DND-41 (cell line): ENCODE measurements at regions not wholly inside any gene's neighbourhood (a gene's known extent, or its start where the extent isn't known, plus 50 kb on each side); places are given as distances from the start of the nearest gene placed in this dataset.

ENCODE experiments used
- ATAC-seq: fragments of 200-7000 bp; cut with Tn5 transposase; 3 replicates; pipeline ENCODE4 v1.9.1; 2021; ENCODE audit warnings: low read depth; ENCODE audit not compliant: insufficient read depth
- DNase-seq: peaks from one replicate; pipeline ENCODE4 v3.0.0-alpha.2; 2020
- H2AFZ ChIP-seq: 2 replicates; pipeline ENCODE4 v1.6.0; 2012; ENCODE audit warnings: low read depth, low read length
- H3K27ac ChIP-seq: 2 replicates; pipeline ENCODE4 v1.5.1; 2012; ENCODE audit warnings: low read length, inconsistent platforms
- H3K27me3 ChIP-seq: fragments of 200-600 bp; sonication (generic); 2 replicates; pipeline ENCODE4 v1.6.0; 2012; ENCODE audit warnings: low read length, mild to moderate bottlenecking, inconsistent platforms; ENCODE audit not compliant: insufficient read depth, poor library complexity
- H3K36me3 ChIP-seq: 2 replicates; pipeline ENCODE4 v1.5.1; 2012; ENCODE audit warnings: low read length, inconsistent platforms; ENCODE audit not compliant: insufficient read depth
- H3K4me1 ChIP-seq: 2 replicates; pipeline ENCODE4 v1.5.1; 2012; ENCODE audit warnings: mild to moderate bottlenecking, low read length; ENCODE audit not compliant: insufficient read depth
- H3K4me2 ChIP-seq: 2 replicates; pipeline ENCODE4 v1.6.0; 2012; ENCODE audit warnings: mild to moderate bottlenecking, moderate library complexity, low read length, inconsistent platforms; ENCODE audit not compliant: insufficient read depth
- H3K4me3 ChIP-seq, 2 experiments: fragments of 200-600 bp in 1 of 2; shearing (Covaris generic) in 1 of 2; 2 replicates each; pipeline ENCODE4 v1.5.1; 2012 to 2016; ENCODE audit warnings: inconsistent platforms in 2 of 2, low read length in 2 of 2, mild to moderate bottlenecking in 2 of 2, low read depth in 1 of 2, moderate library complexity in 1 of 2
- H3K79me2 ChIP-seq: 2 replicates; pipeline ENCODE4 v1.6.0; 2012; ENCODE audit warnings: low read length, inconsistent platforms; ENCODE audit not compliant: insufficient read depth
- H3K9ac ChIP-seq: 2 replicates; pipeline ENCODE4 v1.6.0; 2012; ENCODE audit warnings: low read depth, mild to moderate bottlenecking, inconsistent platforms, low read length, moderate library complexity
- H3K9me3 ChIP-seq: 2 replicates; pipeline ENCODE4 v1.5.1; 2012; ENCODE audit warnings: low read length, moderate library complexity, mild to moderate bottlenecking, inconsistent platforms; ENCODE audit not compliant: insufficient read depth, severe bottlenecking
- H4K20me1 ChIP-seq: 2 replicates; pipeline ENCODE4 v1.6.0; 2012; ENCODE audit warnings: low read length; ENCODE audit not compliant: insufficient read depth
- CTCF ChIP-seq: IDR thresholded peaks from 2 replicates; pipeline ENCODE4 v1.5.1; 2012; ENCODE audit warnings: borderline replicate concordance, low read length, moderate library complexity, mild to moderate bottlenecking; ENCODE audit not compliant: poor library complexity, severe bottlenecking; ENCODE audit errors: extremely low read depth
- EZH2 ChIP-seq: IDR thresholded peaks from 3 replicates; pipeline ENCODE4 v1.6.1; 2012; ENCODE audit warnings: borderline replicate concordance, low read depth, mild to moderate bottlenecking, moderate library complexity, low read length, inconsistent platforms; ENCODE audit not compliant: severe bottlenecking

DNA sequence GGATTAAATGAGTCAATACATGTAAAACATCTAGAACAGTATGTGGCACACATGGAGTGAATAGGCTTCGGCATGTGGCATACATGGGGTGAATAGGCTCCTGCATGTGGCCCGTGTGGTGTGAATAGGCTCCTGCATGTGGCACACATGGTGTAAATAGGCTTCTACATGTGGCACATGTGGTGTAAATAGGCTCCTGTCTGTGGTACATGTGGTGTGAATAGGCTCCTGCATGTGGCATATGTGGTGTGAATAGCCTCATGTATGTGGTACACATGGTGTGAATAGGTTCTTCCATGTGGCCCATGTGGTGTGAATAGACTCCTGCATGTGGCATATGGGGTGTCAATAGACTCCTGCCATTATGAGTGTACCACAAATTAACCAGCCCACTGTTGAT, 219.1 kb upstream of the KIRREL3 start:
- Histone ChIP-seq H3K9ac (no peak overlapping the region), H4K20me1 (no peaks in the 10 kb centered on the region), H3K27me3 (peaks cover 4% of the 10 kb centered on the region), H3K4me3 (no peak overlapping the region), H3K4me2 (no peak overlapping the region), H3K79me2 (no peaks in the 10 kb centered on the region), H3K4me1 (no peaks in the 10 kb centered on the region), H3K9me3 (no peaks in the 10 kb centered on the region), H3K36me3 (no peaks in the 10 kb centered on the region), H2AFZ (no peak overlapping the region), H3K27ac (no peak overlapping the region)
- TF ChIP-seq EZH2, result no peak
- TF ChIP-seq CTCF, result no peak
- ATAC-seq (no peak), DNase-seq (no peak)

- DNase-seq (no peak), ATAC-seq (no peak)
- Histone ChIP-seq H3K9ac (no peak overlapping the region), H4K20me1 (no peaks in the 10 kb centered on the region), H3K36me3 (no peaks in the 10 kb centered on the region), H2AFZ (no peak overlapping the region), H3K27me3 (peaks cover 4% of the 10 kb centered on the region), H3K9me3 (no peaks in the 10 kb centered on the region), H3K4me2 (no peak overlapping the region), H3K4me3 (no peak overlapping the region), H3K4me1 (no peaks in the 10 kb centered on the region), H3K27ac (no peak overlapping the region), H3K79me2 (no peaks in the 10 kb centered on the region)
- no peak for TF ChIP-seq CTCF
- no peak for TF ChIP-seq EZH2
Measured at GRCh38 chr11:127218275-127218608, 217.7 kb upstream of the KIRREL3 start.

DNA sequence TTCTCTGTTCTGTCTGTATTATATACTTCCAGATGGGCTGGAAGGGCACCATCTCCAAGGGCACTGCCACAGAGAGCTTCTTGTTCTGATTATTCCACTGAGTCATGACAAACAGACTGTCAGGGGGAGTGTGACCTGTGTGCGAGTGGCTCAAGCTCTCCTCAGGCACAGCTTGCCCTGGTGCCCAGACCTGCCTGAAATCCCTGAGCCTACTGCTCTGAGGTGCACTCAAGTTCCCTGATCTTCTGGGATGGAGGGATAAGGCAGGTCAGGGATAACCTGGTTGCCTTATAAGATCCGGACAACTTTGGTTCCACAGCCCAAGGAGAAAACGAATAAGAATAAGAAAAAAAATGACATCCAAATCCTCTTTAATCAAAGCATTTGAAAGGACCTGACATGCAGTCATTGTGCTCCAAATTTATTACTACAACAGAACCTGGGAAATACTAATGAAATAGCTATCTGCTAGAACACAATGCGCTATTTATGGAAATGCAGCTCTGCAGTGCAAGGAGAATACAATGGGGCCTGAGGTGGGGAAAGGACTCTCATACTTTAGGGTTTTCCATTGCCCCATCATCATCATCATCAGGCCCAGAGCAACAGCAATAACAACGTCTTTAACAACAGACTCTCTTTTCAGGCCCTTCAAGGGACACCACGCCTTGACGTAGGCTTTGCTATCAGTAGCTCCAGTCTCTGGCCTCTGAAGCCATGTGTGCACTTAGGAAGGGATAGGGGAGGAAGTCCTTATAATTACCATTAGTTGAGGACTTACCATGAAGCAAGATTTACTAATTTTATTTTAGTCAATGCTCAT, 217.1 kb upstream of the KIRREL3 start:
- no peak overlapping the region for H3K27ac ChIP-seq
- H3K27me3 ChIP-seq, result peaks cover 4% of the 10 kb centered on the region
- no peak overlapping the region for H3K9ac ChIP-seq

More for the DNA sequence above, 217.1 kb upstream of the KIRREL3 start:
- Histone ChIP-seq H3K4me1 (no peaks in the 10 kb centered on the region), H3K9me3 (no peaks in the 10 kb centered on the region), H2AFZ (no peak overlapping the region), H3K4me2 (no peak overlapping the region), H4K20me1 (no peaks in the 10 kb centered on the region), H3K79me2 (no peaks in the 10 kb centered on the region), H3K36me3 (no peaks in the 10 kb centered on the region), H3K4me3 (no peak overlapping the region)
- no peak for TF ChIP-seq CTCF
- no peak for TF ChIP-seq EZH2
- ATAC-seq (no peak), DNase-seq (no peak)
